Naive B cell (primary cell): ENCODE measurements at regions not wholly inside any gene's neighbourhood (a gene's known extent, or its start where the extent isn't known, plus 50 kb on each side); places are given as distances from the start of the nearest gene placed in this dataset.

Source experiments
- ATAC-seq, 2 donors: fragments of 150-1000 bp; cut with Tn5 transposase; 2 replicates each; pipeline ENCODE4 v1.10.0; 2021; ENCODE audit warnings: low read depth in 2 of 2, mild to moderate bottlenecking in 2 of 2, moderate library complexity in 2 of 2
- DNase-seq: peaks from one replicate; pipeline ENCODE4 v3.0.0; 2022
- H3K27ac Mint-ChIP-seq, 6 donors: one replicate each; pipeline ENCODE4 v1.8.0; 2020 to 2022; ENCODE audit warnings: mild to moderate bottlenecking in 6 of 6, mixed read lengths in 6 of 6, moderate library complexity in 5 of 6, inconsistent platforms in 2 of 6
- H3K27me3 Mint-ChIP-seq, 3 donors: one replicate each; pipeline ENCODE4 v1.8.0; 2021 to 2022; ENCODE audit warnings: mixed read lengths in 3 of 3, mild to moderate bottlenecking in 1 of 3
- H3K36me3 Mint-ChIP-seq, 2 donors: one replicate each; pipeline ENCODE4 v1.8.0; 2020 to 2022; ENCODE audit warnings: mixed read lengths in 2 of 2, inconsistent platforms in 1 of 2, mild to moderate bottlenecking in 1 of 2
- H3K4me1 Mint-ChIP-seq, 3 donors: one replicate each; pipeline ENCODE4 v1.8.0; 2020 to 2022; ENCODE audit warnings: mixed read lengths in 3 of 3, inconsistent platforms in 1 of 3, mild to moderate bottlenecking in 1 of 3, moderate library complexity in 1 of 3
- H3K4me3 Mint-ChIP-seq, 8 donors: one replicate each; pipeline ENCODE4 v1.8.0; 2020 to 2022; ENCODE audit warnings: mild to moderate bottlenecking in 8 of 8, mixed read lengths in 8 of 8, moderate library complexity in 8 of 8, inconsistent platforms in 2 of 8
- H3K9me3 Mint-ChIP-seq, 7 donors: one replicate each; pipeline ENCODE4 v1.8.0; 2020 to 2022; ENCODE audit warnings: mixed read lengths in 7 of 7, mild to moderate bottlenecking in 5 of 7, inconsistent platforms in 2 of 7, moderate library complexity in 1 of 7

DNA sequence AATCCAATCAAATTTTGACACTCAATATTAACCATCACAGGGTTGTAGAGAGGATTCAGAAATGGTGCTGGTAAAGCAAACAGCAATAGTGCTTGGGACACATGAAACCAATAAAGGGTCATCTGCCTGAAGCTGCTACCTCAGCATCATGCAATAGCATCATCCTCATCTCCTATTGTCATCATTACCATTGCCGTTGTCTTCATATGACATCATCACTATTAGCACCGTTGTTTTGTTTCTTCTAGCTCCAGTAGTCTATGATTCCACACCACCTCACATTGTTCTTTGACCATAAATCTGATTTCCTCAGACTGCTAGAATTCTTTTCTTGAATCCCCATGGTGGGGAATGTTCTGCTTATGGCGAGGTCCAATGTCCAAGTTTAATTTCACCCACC, 52.8 kb upstream of the GRK3 start:
- H3K4me1 Mint-ChIP-seq: no peaks in the 10 kb centered on the region
- no peak overlapping the region for H3K27ac Mint-ChIP-seq
- no peak overlapping the region for H3K4me3 Mint-ChIP-seq
- ATAC-seq (no peak), DNase-seq (no peak)
- H3K9me3 Mint-ChIP-seq: no peaks in the 10 kb centered on the region
- H3K36me3 Mint-ChIP-seq: no peaks in the 10 kb centered on the region
- no peaks in the 10 kb centered on the region for H3K27me3 Mint-ChIP-seq

DNA sequence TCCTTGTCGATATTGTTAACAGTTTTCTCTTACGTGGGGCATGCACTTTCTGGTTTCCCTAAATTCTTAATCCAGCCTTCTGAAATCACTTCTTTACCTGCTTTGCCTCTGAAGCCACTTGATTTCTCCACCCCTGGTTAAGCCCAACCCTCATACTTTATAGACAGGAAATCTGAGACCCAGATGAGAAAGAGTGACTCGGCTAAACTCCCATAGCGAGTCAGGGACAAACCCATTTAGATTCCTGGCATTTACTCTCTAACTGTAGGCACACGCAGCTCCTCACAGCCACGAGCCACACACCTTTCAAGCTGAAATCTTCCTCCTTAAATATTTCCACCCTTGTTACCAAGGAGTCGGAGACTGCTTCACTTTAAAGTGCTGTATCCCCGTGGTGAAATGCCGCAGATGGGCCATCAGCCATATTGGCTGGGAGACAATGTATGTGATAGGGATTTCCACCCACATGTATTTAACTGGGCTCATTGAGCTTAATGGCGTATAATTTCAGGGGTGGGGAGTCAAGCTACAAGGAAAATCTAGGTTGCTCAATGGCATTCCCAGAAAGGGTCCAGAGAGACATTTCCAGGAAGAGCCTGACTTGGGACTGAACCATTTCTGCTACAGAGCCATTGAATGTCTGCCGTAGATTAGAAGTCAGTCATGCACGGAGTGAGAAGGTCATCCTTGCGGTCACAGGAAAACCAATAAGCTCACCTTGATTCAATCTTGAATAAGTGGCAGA, 49.9 kb upstream of the GRK3 start:
- no peaks in the 10 kb centered on the region for H3K27me3 Mint-ChIP-seq
- no peaks in the 10 kb centered on the region for H3K9me3 Mint-ChIP-seq
- H3K36me3 Mint-ChIP-seq: no peaks in the 10 kb centered on the region
- H3K27ac Mint-ChIP-seq: peak overlapping the region in 1 of 6 donors; percentile 11
- no peak overlapping the region for H3K4me3 Mint-ChIP-seq
- H3K4me1 Mint-ChIP-seq: no peaks in the 10 kb centered on the region
- ATAC-seq: no peak
- no peak for DNase-seq
